ENCODE measurements at regions not wholly inside any gene's neighbourhood (a gene's known extent, or its start where the extent isn't known, plus 50 kb on each side); places are given as distances from the start of the nearest gene placed in this dataset.

DNA sequence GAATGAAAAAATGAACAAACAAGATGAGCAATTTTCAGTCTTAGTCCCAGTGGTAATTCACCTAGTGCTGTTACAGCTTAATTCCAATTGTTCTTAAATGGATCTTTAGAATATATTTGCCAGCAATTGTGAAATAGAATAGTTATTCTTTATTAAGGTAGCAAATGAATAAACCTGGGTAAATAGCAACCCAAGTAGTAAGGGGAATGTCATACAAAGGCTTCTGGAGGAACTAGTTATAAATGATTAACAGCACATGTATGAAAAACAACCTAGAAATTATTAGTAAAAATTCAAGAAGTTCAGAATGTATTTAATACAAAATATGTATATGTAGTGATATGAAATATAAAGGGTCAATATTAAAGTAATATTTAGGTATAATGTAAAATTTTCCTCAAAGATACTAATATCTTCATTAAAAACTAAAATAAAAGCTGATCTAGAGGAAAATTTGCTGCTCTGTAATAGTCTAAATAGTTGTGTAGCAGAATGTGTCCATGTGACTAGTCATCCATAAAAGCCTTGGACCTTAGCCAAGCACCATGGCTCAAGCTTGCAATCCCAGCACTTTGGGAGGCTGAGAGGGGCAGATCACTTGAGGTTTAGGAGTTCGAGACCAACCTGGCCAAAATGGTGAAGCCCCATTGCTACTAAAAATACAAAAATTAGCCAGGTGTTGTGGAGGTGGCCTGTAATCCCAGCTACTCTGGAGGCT is 535.9 kb upstream of the ATXN8OS start:
- TF ChIP-seq, protein P1, sequence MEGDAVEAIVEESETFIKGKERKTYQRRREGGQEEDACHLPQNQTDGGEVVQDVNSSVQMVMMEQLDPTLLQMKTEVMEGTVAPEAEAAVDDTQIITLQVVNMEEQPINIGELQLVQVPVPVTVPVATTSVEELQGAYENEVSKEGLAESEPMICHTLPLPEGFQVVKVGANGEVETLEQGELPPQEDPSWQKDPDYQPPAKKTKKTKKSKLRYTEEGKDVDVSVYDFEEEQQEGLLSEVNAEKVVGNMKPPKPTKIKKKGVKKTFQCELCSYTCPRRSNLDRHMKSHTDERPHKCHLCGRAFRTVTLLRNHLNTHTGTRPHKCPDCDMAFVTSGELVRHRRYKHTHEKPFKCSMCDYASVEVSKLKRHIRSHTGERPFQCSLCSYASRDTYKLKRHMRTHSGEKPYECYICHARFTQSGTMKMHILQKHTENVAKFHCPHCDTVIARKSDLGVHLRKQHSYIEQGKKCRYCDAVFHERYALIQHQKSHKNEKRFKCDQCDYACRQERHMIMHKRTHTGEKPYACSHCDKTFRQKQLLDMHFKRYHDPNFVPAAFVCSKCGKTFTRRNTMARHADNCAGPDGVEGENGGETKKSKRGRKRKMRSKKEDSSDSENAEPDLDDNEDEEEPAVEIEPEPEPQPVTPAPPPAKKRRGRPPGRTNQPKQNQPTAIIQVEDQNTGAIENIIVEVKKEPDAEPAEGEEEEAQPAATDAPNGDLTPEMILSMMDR (IDR thresholded peaks at IDR 0.05; ENCODE audit: insufficient read depth, low read depth, low read length): no peak
- TF ChIP-seq EZH2 (IDR thresholded peaks at IDR 0.05; ENCODE audit: insufficient read depth, low read length): no peak
